Ovary (tissue), 7 donors: ENCODE measurements at regions not wholly inside any gene's neighbourhood (a gene's known extent, or its start where the extent isn't known, plus 50 kb on each side); places are given as distances from the start of the nearest gene placed in this dataset.

Experiments used
- DNase-seq, 5 donors: peaks; one replicate each; pipeline ENCODE4 v3.0.0-alpha.2; 2019 to 2020
- H3K27ac ChIP-seq, 2 donors: fragments of 200-600 bp; one replicate each; pipeline versions ENCODE4 v1.5.1 to v1.8.0; 2019 to 2022
- H3K27me3 ChIP-seq: fragments of 200-600 bp; one replicate; pipeline ENCODE4 v1.8.0; 2022
- H3K36me3 ChIP-seq: fragments of 200-600 bp; sonication (generic); one replicate; pipeline ENCODE4 v1.5.1; 2019
- H3K4me1 ChIP-seq: one replicate; pipeline ENCODE4 v1.8.1; 2013; ENCODE audit warnings: mild to moderate bottlenecking, moderate library complexity; ENCODE audit not compliant: insufficient read depth
- H3K4me3 ChIP-seq: fragments of 200-600 bp; sonication (generic); one replicate; pipeline ENCODE4 v1.5.1; 2017
- H3K9me3 ChIP-seq, 2 donors: fragments of 200-600 bp in 1 of 2; sonication (generic) in 1 of 2; one replicate each; pipeline versions ENCODE4 v1.5.1 to v1.8.1; 2013 to 2019; ENCODE audit warnings: mild to moderate bottlenecking in 1 of 2, moderate library complexity in 1 of 2
- CTCF ChIP-seq, 3 donors: fragments of 450-650 bp in 2 of 3; fragments of 200-600 bp in 1 of 3; IDR thresholded peaks; one replicate each; pipeline versions ENCODE4 v1.5.1 to v1.8.0; 2016 to 2022; ENCODE audit warnings: antibody characterized with exemption in 3 of 3, mild to moderate bottlenecking in 1 of 3
- EP300 ChIP-seq: sonication (generic); formaldehyde crosslinking; IDR thresholded peaks from one replicate; pipeline ENCODE4 v1.6.1; 2017; ENCODE audit warnings: antibody characterized with exemption
- POLR2A ChIP-seq: fragments of 450-650 bp; IDR thresholded peaks from one replicate; pipeline ENCODE4 v1.6.1; 2017; ENCODE audit warnings: antibody characterized with exemption, mild to moderate bottlenecking, moderate library complexity
- WGBS, 3 donors: extraction: QIAGEN DNeasy Blood & Tissue Kit in 1 of 3; methylation state at CpG; one replicate each; pipeline versions ENCODE4 v1.1.5 to v1.1.7; 2013 to 2017; 5-methylcytosine and 5-hydroxymethylcytosine counted together
- intact Hi-C, 4 donors: fragments of 100-400 bp; cut with DNase I; formaldehyde crosslinking; loops; one replicate each; pipeline versions ENCODE4 v1.11.0 to v1.15.1; 2022 to 2023
- donor health status: DM: no; HTN: no; CAD: no; lungs with moderate emphysema.
- donor health status: DM: no; HTN: no; CAD: no.
- donor health status: Bipolar disorder and iron deficiency.
- donor health status: DM: no; HTN: no; CAD: no.
- donor health status: DM: yes; HTN: yes; CAD: no.

GRCh38 chr14:71647086-71647784, 285.0 kb upstream of the RGS6 start:
- Histone ChIP-seq H3K9me3 (peaks cover 0 to 6% of the 10 kb centered on the region in 2 donors), H3K4me3 (no peak overlapping the region), H3K4me1 (no peaks in the 10 kb centered on the region), H3K27ac (no peak overlapping the region), H3K36me3 (no peaks in the 10 kb centered on the region), H3K27me3 (no peaks in the 10 kb centered on the region)
- 80 to 83% (median 83%) methylated on average over 4 of the region's 4 CpGs for WGBS, 3 donors
- TF ChIP-seq EP300 (no peak), CTCF (IDR thresholded peaks at IDR 0.05) (no peak), POLR2A (no peak)
- intact Hi-C loops, result no loop called here
- DNase-seq, result no peak

- intact Hi-C loops, result no loop called here
- 94 to 98% (median 96%) methylated on average over 2 of the region's 2 CpGs for WGBS, 3 donors
- Histone ChIP-seq H3K36me3 (no peaks in the 10 kb centered on the region), H3K9me3 (peaks cover 3 to 6% of the 10 kb centered on the region in 2 donors), H3K27ac (no peak overlapping the region), H3K4me1 (no peaks in the 10 kb centered on the region), H3K27me3 (no peaks in the 10 kb centered on the region), H3K4me3 (no peak overlapping the region)
- no peak for TF ChIP-seq CTCF (IDR thresholded peaks at IDR 0.05)
- TF ChIP-seq POLR2A, result no peak
- no peak for TF ChIP-seq EP300
- no peak for DNase-seq
These were observed 283.5 kb upstream of the RGS6 start for GRCh38 chr14:71648725-71649124.

- DNase-seq, result no peak
- no peaks in the 10 kb centered on the region for H3K36me3 ChIP-seq
- peaks cover 0 to 3% of the 10 kb centered on the region in 2 donors for H3K9me3 ChIP-seq
- TF ChIP-seq CTCF (IDR thresholded peaks at IDR 0.05) (no peak), EP300 (no peak), POLR2A (no peak)
- no peaks in the 10 kb centered on the region for H3K4me1 ChIP-seq
- 95 to 98% (median 96%) methylated on average over 7 of the region's 7 CpGs for WGBS, 3 donors
- H3K4me3 ChIP-seq, result no peak overlapping the region
- no peak overlapping the region for H3K27ac ChIP-seq
- H3K27me3 ChIP-seq, result no peaks in the 10 kb centered on the region
- intact Hi-C loops, result no loop called here
These were observed 282.0 kb upstream of the RGS6 start for GRCh38 chr14:71650187-71650755.

- intact Hi-C loops, result no loop called here
- TF ChIP-seq EP300 (no peak), CTCF (IDR thresholded peaks at IDR 0.05) (no peak), POLR2A (no peak)
- DNase-seq, result peak in 1 of 5 donors; percentile 18
- Histone ChIP-seq H3K4me3 (no peak overlapping the region), H3K27me3 (no peaks in the 10 kb centered on the region), H3K36me3 (no peaks in the 10 kb centered on the region), H3K4me1 (no peaks in the 10 kb centered on the region), H3K9me3 (peaks cover 0 to 3% of the 10 kb centered on the region in 2 donors), H3K27ac (no peak overlapping the region)
- WGBS, 3 donors, result 2 to 11% (median 6%) methylated on average over 1 of the region's 1 CpG
These were observed 281.0 kb upstream of the RGS6 start for GRCh38 chr14:71651228-71651627.
